Choroid plexus epithelial cell (primary cell): ENCODE measurements at regions not wholly inside any gene's neighbourhood (a gene's known extent, or its start where the extent isn't known, plus 50 kb on each side); places are given as distances from the start of the nearest gene placed in this dataset.

Source experiments
- DNase-seq: peaks from one replicate; pipeline ENCODE4 v3.0.0-alpha.2; 2010; ENCODE audit warnings: low read depth
- H3K4me3 ChIP-seq: 2 replicates; pipeline ENCODE4 v1.5.1; 2011; ENCODE audit warnings: low read depth, mild to moderate bottlenecking, control low read depth, low read length, moderate library complexity
- TF ChIP-seq, protein P1 (sequence below): conservative IDR thresholded peaks from 2 replicates; pipeline ENCODE4 v1.5.1; 2011; ENCODE audit warnings: low read depth, mild to moderate bottlenecking, control low read depth, inconsistent platforms, low read length, moderate library complexity

GRCh38 chr15:95471690-95472086 lies 858.8 kb upstream of the NR2F2 start:
- no peak overlapping the region for H3K4me3 ChIP-seq
- no peak for DNase-seq
- TF ChIP-seq, protein P1, sequence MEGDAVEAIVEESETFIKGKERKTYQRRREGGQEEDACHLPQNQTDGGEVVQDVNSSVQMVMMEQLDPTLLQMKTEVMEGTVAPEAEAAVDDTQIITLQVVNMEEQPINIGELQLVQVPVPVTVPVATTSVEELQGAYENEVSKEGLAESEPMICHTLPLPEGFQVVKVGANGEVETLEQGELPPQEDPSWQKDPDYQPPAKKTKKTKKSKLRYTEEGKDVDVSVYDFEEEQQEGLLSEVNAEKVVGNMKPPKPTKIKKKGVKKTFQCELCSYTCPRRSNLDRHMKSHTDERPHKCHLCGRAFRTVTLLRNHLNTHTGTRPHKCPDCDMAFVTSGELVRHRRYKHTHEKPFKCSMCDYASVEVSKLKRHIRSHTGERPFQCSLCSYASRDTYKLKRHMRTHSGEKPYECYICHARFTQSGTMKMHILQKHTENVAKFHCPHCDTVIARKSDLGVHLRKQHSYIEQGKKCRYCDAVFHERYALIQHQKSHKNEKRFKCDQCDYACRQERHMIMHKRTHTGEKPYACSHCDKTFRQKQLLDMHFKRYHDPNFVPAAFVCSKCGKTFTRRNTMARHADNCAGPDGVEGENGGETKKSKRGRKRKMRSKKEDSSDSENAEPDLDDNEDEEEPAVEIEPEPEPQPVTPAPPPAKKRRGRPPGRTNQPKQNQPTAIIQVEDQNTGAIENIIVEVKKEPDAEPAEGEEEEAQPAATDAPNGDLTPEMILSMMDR, result no peak

- TF ChIP-seq, protein P1, result no peak
- no peak overlapping the region for H3K4me3 ChIP-seq
- no peak for DNase-seq
Observed at GRCh38 chr15:95475067-95475466, 855.4 kb upstream of the NR2F2 start.

- DNase-seq, result no peak
- TF ChIP-seq, protein P1, result no peak
- H3K4me3 ChIP-seq, result no peak overlapping the region
Observed at GRCh38 chr15:95479308-95479707, 851.2 kb upstream of the NR2F2 start.

- no peak for DNase-seq
- H3K4me3 ChIP-seq, result no peak overlapping the region
- TF ChIP-seq, protein P1, result no peak
Observed at GRCh38 chr15:95485367-95485766, 845.1 kb upstream of the NR2F2 start.

GRCh38 chr15:95486224-95486623 lies 844.3 kb upstream of the NR2F2 start:
- TF ChIP-seq, protein P1, result no peak
- H3K4me3 ChIP-seq, result no peak overlapping the region
- no peak for DNase-seq

DNA sequence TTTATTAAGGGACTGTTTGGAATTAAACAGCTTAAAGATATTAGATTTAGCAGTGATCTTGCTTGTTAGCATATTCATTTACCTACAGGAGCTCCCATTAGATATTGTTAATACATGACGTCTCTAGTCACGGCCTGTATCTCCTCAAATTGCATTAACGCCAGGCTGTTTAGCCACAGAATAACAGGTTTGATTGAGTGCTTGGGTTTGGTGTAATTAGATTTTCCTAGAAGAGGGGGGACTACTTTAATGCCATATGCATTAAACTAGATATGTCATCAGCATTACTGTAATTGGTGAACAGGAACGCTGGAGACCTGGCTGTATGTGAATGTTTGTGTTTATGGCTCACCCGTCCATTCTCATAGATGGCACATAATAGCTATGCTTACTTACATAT lies 841.4 kb upstream of the NR2F2 start:
- no peak for DNase-seq
- no peak overlapping the region for H3K4me3 ChIP-seq
- TF ChIP-seq, protein P1, result no peak

DNA sequence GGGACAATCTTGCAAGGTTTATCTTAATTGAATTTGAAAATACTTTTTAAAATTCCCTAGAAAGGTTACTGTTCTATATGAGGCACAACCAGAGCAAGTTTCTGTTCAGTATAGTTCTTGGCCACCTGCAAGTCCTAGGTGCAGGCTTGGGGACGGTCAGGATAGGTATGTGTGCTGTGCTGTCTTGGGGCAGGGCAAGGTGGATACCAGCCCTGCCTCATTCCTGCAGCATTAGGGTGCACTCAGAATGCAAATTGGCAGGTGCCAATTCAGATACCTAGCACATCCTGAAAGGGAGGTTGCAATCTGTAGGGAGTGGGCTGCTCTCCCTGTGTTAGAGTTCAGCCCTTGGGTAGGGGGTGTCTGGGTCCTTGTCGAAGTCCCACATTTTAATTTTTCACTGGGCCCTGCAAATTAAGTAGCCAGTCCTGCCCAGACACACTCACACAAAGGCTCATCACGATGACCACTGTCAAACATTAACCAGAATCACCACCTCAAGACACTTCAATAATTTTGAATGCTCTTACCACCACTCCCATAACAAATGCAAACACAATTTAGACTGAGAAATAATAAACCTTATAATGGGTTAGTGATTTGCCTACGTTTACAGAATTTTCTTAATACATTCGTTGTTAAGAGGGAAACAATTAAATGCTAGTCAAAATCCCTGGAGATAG lies 838.0 kb upstream of the NR2F2 start:
- TF ChIP-seq, protein P1, result no peak
- DNase-seq, result no peak
- H3K4me3 ChIP-seq, result no peak overlapping the region
